CD4-positive, CD25-positive, alpha-beta regulatory T cell (primary cell): ENCODE measurements at regions not wholly inside any gene's neighbourhood (a gene's known extent, or its start where the extent isn't known, plus 50 kb on each side); places are given as distances from the start of the nearest gene placed in this dataset.

Experiments
- ATAC-seq, 2 donors: fragments of 150-1000 bp; cut with Tn5 transposase; one replicate each; pipeline ENCODE4 v1.10.0; 2021; ENCODE audit warnings: low read depth in 2 of 2, moderate number of reproducible peaks in 2 of 2, moderate library complexity in 1 of 2
- DNase-seq, 3 donors: peaks; one replicate each; pipeline versions ENCODE4 v3.0.0 to v3.0.0-alpha.2; 2012 to 2022; ENCODE audit warnings: mixed read lengths in 1 of 3
- H3K27ac ChIP-seq: one replicate; pipeline ENCODE4 v1.7.0; 2013; ENCODE audit warnings: mild to moderate bottlenecking, low read length; ENCODE audit not compliant: insufficient read depth, poor library complexity, severe bottlenecking
- H3K27me3 ChIP-seq: one replicate; pipeline ENCODE4 v1.7.0; 2013; ENCODE audit warnings: low read length; ENCODE audit not compliant: control insufficient read depth, insufficient read depth
- H3K36me3 ChIP-seq: one replicate; pipeline ENCODE4 v1.7.0; 2013; ENCODE audit warnings: mild to moderate bottlenecking, low read length, moderate library complexity; ENCODE audit not compliant: control insufficient read depth, insufficient read depth
- H3K4me1 ChIP-seq: 2 replicates; pipeline ENCODE4 v1.7.0; 2013; ENCODE audit warnings: mild to moderate bottlenecking, low read length; ENCODE audit not compliant: insufficient read depth, control insufficient read depth, poor library complexity, severe bottlenecking
- H3K4me3 ChIP-seq: one replicate; pipeline ENCODE4 v1.7.0; 2013; ENCODE audit warnings: low read depth, mild to moderate bottlenecking, low read length, moderate library complexity
- H3K9me3 ChIP-seq, 2 experiments: 1 replicate in 1 of 2; 2 replicates in 1 of 2; pipeline ENCODE4 v1.7.0; 2013; ENCODE audit warnings: low read length in 2 of 2, mild to moderate bottlenecking in 1 of 2, moderate library complexity in 1 of 2; ENCODE audit not compliant: control insufficient read depth in 2 of 2
- H3K27ac Mint-ChIP-seq, 3 donors: one replicate each; pipeline ENCODE4 v1.8.0; 2020 to 2022; ENCODE audit warnings: mild to moderate bottlenecking in 3 of 3, mixed read lengths in 3 of 3, moderate library complexity in 2 of 3
- H3K27me3 Mint-ChIP-seq: one replicate; pipeline ENCODE4 v1.8.0; 2022; ENCODE audit warnings: mild to moderate bottlenecking, mixed read lengths
- H3K36me3 Mint-ChIP-seq: one replicate; pipeline ENCODE4 v1.8.0; 2020; ENCODE audit warnings: mixed read lengths
- H3K4me1 Mint-ChIP-seq, 4 donors: one replicate each; pipeline ENCODE4 v1.8.0; 2020 to 2022; ENCODE audit warnings: mixed read lengths in 4 of 4, mild to moderate bottlenecking in 1 of 4
- H3K4me3 Mint-ChIP-seq, 4 donors: one replicate each; pipeline ENCODE4 v1.8.0; 2020 to 2022; ENCODE audit warnings: mild to moderate bottlenecking in 4 of 4, mixed read lengths in 4 of 4, moderate library complexity in 3 of 4
- H3K9me3 Mint-ChIP-seq, 7 donors: one replicate each; pipeline ENCODE4 v1.8.0; 2020 to 2022; ENCODE audit warnings: mixed read lengths in 7 of 7, mild to moderate bottlenecking in 3 of 7, moderate library complexity in 2 of 7

- Histone ChIP-seq H3K4me1 (peaks cover 33% of the 10 kb centered on the region), H3K27me3 (no peaks in the 10 kb centered on the region), H3K36me3 (no peaks in the 10 kb centered on the region), H3K9me3 (no peaks in the 10 kb centered on the region), H3K4me3 (peak overlapping the region; percentile 18), H3K27ac (peak overlapping the region; percentile 61)
- H3K9me3 Mint-ChIP-seq, result peaks cover 0 to 4% (median 0%) of the 10 kb centered on the region in 7 donors
- peak in 2 of 3 donors; percentile 29 to 40 for DNase-seq
- peaks cover 21 to 58% (median 36%) of the 10 kb centered on the region in 4 donors for H3K4me1 Mint-ChIP-seq
- H3K4me3 Mint-ChIP-seq, result peak overlapping the region; percentile 7 to 76 (median 62)
- peaks cover 11% of the 10 kb centered on the region for H3K27me3 Mint-ChIP-seq
- H3K36me3 Mint-ChIP-seq, result peaks cover 5% of the 10 kb centered on the region
- ATAC-seq, result no peak
- H3K27ac Mint-ChIP-seq, result peak overlapping the region; percentile 94 to 98 (median 96)
These were observed 54.0 kb upstream of the SNX9 start for GRCh38 chr6:157768863-157769551.

DNA sequence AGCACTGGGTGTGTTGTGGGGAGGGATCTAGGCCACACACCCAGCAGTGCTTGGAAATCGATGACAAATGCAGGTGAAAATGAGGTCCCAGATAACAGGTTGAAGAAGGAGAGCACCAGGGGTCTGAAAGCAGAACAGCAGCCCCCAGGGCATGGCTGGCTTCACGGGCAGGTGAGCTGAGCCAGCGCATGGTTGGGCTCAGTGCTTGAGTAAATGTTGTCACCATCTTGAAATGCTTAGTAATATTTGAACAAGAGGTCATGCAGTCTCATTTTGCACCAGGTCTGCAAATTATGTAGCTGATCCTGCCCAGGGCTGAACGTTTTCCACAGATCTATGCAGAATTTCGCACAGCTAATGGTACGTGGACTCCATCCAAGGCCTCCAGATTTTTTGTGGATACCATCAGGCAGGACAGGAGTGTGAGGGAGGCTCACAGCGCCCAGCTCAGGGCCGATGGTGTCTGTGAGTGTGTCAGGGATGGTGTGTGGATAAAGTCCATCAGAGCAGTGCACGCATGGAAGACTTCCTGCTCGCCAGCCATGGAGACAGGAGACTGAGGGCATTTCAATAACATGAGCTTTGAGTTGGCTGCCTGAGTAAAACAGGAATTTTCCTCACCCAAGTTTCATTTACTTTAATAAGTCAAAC, 53.1 kb upstream of the SNX9 start:
- H3K36me3 ChIP-seq, result no peaks in the 10 kb centered on the region
- H3K9me3 Mint-ChIP-seq, result peaks cover 0 to 6% (median 0%) of the 10 kb centered on the region in 7 donors
- DNase-seq (no peak), ATAC-seq (no peak)
- H3K4me1 Mint-ChIP-seq, result peaks cover 14 to 52% (median 27%) of the 10 kb centered on the region in 4 donors
- H3K27ac Mint-ChIP-seq, result peak overlapping the region in 2 of 3 donors; percentile 66 to 86
- no peak overlapping the region for H3K27ac ChIP-seq
- peak overlapping the region in 1 of 4 donors; percentile 28 for H3K4me3 Mint-ChIP-seq
- no peaks in the 10 kb centered on the region for H3K27me3 ChIP-seq
- H3K4me3 ChIP-seq, result no peak overlapping the region
- peaks cover 24% of the 10 kb centered on the region for H3K4me1 ChIP-seq
- peaks cover 4% of the 10 kb centered on the region for H3K27me3 Mint-ChIP-seq
- H3K9me3 ChIP-seq, result no peaks in the 10 kb centered on the region
- peaks cover 5% of the 10 kb centered on the region for H3K36me3 Mint-ChIP-seq

DNA sequence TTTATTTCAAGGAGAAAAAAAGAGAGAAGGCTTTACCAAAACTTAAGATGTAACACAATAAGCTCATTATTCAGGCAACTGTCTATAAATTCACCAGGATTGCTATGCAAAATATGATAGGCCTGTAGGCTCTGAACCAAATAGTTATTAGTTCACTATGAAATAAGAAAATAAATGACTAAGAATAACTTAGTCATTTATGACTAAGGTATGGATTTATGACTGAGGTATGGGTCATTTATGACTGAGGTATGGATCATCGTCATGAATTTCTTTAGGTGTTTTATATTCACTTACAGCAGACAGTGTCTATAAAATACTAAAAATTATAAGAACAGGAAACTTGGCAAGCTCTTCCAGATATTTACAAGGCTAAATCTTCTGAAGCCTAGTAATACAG, 52.1 kb upstream of the SNX9 start:
- Mint-ChIP-seq H3K4me1 (peaks cover 12 to 48% (median 24%) of the 10 kb centered on the region in 4 donors), H3K27me3 (peaks cover 4% of the 10 kb centered on the region), H3K27ac (no peak overlapping the region), H3K9me3 (peaks cover 0 to 8% (median 0%) of the 10 kb centered on the region in 7 donors), H3K36me3 (peaks cover 5% of the 10 kb centered on the region), H3K4me3 (no peak overlapping the region)
- H3K27me3 ChIP-seq, result no peaks in the 10 kb centered on the region
- no peaks in the 10 kb centered on the region for H3K9me3 ChIP-seq
- H3K4me3 ChIP-seq, result no peak overlapping the region
- no peak for ATAC-seq
- H3K4me1 ChIP-seq, result peaks cover 22% of the 10 kb centered on the region
- H3K36me3 ChIP-seq, result no peaks in the 10 kb centered on the region
- no peak for DNase-seq
- H3K27ac ChIP-seq, result no peak overlapping the region

DNA sequence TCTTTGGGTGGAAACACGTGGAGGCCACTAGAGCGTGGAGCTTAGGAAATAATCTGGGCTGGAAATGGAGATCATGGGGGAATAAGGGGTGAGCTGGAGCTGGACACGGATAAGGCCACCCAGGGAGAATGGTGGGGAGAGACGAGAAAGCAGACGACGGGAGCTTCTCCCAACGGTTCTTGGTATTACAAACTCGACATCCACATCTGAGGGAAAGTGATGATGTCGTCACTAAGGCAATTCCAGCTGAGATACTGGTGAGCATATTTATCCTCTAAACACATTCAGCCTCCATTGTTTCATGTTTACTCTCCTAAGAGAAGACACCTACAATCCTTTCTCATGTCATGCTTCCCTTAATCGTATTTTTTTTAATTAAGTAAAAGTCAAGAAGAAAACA, 50.2 kb upstream of the SNX9 start:
- ATAC-seq (no peak), DNase-seq (no peak)
- Mint-ChIP-seq H3K27ac (peak overlapping the region in 2 of 3 donors; percentile 52 to 72), H3K4me3 (no peak overlapping the region), H3K4me1 (peaks cover 8 to 34% (median 17%) of the 10 kb centered on the region in 4 donors), H3K9me3 (peaks cover 0 to 8% (median 0%) of the 10 kb centered on the region in 7 donors), H3K36me3 (peaks cover 5% of the 10 kb centered on the region), H3K27me3 (peaks cover 4% of the 10 kb centered on the region)
- no peak overlapping the region for H3K27ac ChIP-seq
- no peaks in the 10 kb centered on the region for H3K27me3 ChIP-seq
- no peaks in the 10 kb centered on the region for H3K36me3 ChIP-seq
- H3K4me1 ChIP-seq, result peaks cover 19% of the 10 kb centered on the region
- no peaks in the 10 kb centered on the region for H3K9me3 ChIP-seq
- H3K4me3 ChIP-seq, result no peak overlapping the region
